NCI-H1105 treated with DMSO at 0.1 percent for 48 hours (cell line): ENCODE measurements at regions not wholly inside any gene's neighbourhood (a gene's known extent, or its start where the extent isn't known, plus 50 kb on each side); places are given as distances from the start of the nearest gene placed in this dataset.
"Not testable (repeated sequence)": the region's sequence is repeated elsewhere in the genome, so short reads cannot be mapped to it uniquely, and the experiment has no call there.

Experiments used
- DNase-seq: peaks from one replicate; lab custom pipeline; 2025; lab: John Stamatoyannopoulos, UW

DNA sequence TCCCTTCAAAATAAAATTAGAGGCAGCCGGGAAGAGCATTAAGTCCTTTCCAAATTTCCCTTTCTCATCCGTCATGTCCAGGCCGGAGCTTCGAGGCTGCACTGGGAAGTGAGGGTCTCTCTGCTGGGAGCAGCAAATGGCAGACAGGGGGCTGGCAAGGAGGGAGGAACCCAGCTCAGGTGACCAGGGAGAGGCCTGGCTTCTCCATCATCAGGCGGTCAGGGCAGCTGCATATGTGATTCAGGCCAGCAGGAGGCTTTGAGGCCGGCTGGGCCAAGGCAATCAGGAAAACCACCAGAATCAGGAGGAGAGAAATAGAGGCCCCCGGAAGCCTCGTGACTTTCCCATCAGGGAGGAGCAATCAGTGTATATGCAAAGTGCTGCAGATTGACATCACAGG, 85.0 kb upstream of the RPL38 start:
- DNase-seq: no peak

DNA sequence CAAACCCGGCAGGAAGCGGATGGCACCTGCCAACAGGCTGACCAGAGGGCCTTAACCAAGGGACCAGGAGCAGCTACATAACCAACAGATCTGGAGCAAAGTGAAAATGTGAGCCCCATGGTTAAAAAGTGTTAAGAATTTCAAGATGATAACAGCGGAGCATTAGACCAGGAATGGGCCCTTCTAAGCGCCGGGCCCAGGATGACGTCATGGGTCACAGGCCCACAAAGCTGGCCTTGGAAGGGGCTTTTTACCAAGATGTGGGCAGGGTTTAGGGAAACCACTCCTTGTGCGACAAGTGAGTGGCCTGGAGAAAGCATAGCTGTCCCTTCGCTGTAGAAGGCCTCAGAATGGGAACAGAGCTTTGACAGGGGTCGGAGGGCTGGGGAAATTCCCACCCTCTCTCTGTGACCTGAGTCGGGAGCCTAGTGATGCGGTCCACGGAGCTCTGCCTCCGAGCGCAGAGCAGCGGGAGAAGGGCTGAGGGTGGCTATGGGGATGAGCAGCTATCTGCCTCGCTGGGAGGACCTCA, 84.4 kb upstream of the RPL38 start:
- no peak for DNase-seq

DNA sequence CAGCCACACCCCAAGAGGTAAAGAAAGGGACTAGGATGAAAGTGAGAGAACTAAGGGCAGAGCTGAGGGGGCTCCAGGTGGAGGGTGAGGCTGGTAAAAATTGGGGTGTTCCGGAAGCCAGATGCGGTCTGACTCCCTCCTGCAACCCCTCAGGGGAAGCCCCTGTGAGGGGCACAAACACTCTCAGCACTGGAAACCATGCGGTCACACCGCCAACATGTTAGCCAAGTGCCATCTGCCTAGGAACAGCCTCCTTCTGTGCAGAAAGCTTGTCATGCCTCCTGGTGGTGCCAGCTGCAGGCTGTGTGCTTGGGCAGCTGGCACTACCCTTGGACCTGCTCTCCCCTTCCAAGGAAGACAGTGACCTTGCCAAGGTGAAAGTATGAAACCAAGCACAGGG, 83.5 kb upstream of the RPL38 start:
- no peak for DNase-seq

DNA sequence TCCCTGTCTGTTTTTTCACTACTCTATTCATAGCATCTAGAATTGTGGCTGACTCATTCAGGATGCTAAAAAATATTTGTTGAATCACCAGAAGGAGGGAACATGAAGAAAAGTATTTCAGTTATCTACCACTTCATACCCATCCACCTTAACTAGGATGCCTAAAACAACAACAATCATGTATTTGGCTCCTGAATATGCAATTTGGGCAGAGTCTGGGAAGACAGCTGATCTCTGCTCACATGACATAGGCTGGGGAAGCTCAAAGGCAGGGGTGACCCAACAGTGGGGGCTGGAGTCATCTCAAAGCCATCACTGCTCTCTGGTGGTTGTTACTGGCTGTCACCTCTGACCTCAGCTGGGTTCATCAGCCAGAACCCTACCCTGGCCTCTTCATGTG, 80.1 kb upstream of the RPL38 start:
- DNase-seq: no peak

DNA sequence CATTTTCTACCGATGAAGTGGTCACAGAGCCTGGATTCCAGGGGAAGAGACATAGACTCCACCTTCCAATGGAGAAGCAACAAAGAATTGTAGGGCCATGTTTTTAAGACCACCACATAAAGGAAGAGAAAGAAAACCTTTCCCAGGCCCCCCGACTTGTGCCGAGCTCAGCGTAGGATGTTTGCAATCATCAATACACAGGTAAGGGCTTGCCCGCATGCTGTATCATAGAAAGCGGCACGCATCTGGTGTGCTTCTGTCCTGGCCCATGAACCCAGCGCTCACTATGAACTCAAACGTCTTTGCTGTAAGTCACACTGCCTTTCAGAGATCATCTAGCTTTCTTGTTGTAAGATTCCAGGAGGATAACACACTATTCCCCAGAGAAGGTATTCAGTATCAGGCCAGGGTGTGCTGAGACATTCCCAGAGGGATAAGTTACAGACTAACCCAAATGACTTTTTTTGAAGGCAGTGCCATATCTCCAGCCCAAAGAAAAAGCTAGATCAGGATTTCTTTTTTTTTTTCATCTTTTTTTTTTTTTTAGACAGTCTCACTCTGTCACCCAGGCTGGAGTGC, 79.5 kb upstream of the RPL38 start:
- DNase-seq: no peak

DNA sequence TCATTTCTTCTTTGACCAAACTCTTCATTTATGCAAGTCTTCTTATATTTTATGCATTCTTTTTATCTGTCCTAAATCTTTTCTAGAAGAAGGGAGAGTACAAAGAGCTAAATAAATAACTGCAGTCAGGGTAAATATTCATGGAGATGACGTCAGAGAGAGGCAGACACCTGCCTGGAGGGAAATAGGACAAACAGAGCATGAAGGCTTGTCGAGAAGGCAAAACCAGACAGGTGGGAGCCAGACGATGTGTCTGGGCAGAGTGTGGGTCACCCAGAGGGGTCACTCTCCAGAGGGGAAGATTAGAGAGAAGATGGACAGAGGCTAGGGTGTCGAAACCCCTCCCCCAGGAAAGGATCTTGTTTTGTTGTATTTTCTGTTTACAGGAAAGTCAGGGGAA, 78.3 kb upstream of the RPL38 start:
- DNase-seq: no peak

DNA sequence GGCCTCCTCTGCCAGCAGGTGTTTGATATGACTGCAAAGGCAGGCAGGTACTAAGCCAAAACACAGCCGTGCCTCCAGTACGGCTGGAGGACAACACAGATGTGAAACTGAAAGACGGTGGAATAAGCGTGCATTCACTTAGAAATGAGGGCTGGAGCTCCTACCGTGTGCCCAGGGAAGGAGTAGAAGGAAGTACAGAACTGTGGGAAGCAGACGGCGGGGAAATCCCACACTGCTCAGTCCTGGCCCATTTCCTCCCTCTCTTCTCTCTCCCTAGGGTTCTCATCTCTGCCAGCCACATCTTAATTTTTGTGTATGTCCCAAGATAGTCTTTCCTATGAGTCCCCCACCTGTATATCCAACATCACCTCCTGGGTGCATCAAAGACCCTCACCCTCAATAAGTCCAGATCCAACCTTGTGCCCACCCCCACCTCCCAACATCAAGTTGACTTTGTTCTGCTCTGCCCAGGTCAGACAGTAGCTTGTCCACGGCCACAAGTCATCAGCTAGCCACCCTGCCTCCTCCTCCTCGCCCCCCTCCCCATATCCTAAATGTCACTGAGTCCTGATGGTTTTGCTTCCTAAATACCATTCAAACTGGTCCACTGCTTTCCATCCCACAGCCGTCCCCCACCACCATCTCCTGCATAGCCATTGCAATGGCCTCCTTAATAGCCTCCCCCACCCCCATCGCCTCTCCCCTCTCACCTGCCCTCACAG, 77.1 kb upstream of the RPL38 start:
- DNase-seq: no peak

DNA sequence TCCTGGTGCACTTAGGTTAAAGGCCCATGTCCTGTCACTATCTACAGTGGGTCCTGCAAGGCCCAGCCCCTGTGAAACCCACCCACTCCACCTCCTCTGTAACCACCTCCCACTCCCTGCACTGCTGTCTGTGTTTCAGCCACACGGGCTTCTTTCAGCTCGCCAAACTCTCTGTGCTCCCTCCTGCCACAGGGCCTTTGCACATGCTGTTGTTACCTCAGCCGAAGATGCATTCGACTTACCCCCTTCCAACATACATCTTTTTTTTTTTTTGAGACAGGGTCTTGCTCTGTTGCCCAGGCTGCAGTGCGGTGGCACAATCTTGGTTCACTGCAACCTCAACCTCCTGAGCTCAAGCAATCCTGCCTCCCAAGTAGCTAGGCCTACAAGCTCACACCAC, 76.5 kb upstream of the RPL38 start:
- no peak for DNase-seq

DNA sequence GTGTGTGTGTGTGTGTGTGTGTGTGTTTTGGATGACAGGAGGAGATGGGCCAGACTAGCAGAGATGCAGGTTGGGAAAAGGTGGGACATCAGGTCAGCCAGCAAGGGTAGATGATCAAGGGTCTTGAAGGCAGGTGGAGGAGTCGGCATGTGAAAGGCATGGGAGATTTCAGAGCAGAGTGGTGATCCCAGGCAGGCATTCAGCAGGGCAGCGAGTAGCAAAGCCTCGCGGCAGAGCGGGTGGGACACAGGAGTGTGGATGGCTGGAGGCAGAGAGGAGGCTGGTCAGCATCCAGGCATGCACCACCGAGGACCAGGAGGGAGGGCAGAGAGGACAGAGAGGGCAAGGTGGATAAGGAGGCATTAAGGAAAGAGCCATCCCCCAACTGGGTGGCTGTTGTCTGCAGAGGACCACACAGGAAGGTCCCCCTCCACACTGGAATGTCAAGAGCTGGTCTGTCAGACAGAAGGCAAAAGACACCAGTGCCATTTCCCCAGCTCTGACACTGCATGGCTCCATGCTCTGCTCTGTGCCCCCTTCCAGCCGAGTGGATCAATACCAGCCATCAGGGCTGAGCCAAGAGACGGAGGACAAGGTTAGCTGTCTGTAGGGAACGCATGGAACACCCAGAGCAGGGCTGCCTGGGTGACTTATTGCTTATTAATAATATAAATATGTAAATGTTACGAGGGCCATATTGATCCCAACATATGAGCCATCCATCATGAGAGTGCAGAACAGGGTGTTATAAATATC, 74.8 kb upstream of the RPL38 start:
- DNase-seq: no peak

DNA sequence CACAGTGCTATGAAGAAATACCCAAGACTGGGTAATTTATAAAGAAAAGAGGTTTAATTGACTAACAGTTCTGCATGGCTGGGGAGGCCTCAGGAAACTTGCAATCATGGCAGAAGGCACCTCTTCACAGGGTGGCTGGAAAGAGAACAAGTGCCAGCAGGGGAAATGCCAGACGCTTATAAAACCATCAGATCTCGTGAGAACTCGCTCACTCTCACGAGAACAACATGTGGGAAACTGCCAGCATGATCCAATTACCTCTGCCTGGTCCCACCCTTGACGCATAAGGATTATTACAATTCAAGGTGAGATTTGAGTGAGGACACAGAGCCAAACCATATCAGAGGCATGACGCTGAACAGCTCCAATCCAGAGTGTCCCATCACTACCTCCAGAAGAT, 73.7 kb upstream of the RPL38 start:
- not testable (repeated sequence) for DNase-seq

DNA sequence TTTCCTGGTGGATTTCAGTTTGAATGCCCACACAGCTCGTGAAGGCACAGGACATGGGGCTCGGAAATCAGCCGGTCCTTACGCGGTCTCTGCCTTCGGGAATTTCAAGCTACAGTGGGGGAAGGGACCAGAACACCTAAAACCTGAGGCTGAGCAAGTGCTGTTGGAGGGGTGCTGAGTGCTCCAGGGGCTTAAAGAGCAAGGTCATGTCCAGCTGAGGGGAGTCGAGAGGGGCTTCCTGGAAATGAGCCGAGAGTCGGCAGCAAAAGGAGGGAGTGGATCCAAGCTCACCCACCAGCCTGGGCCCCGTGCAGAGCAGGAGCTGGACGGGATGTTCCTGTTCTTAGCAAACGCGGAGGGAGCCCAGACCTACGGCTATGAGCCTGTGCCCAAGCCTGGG, 73.2 kb upstream of the RPL38 start:
- no peak for DNase-seq

DNA sequence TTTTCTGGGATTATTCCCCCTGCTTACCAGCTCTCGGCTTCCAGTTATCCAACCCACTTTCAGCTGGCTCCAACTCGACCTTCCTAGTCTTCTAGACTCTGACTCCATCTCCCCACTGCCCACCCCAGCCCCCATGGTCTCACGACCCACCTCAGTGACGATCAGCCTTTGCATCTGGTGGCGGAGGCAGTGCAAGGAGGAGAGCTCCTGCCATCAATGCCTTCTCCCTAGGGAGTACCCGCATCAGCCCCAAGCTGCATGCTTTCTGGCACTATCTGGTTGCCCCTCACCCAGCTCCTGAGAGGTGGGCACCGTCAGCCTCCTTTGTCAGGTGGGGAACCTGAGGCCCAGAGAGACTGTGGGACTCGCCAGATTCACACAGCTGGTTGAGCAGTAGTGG, 72.6 kb upstream of the RPL38 start:
- no peak for DNase-seq

DNA sequence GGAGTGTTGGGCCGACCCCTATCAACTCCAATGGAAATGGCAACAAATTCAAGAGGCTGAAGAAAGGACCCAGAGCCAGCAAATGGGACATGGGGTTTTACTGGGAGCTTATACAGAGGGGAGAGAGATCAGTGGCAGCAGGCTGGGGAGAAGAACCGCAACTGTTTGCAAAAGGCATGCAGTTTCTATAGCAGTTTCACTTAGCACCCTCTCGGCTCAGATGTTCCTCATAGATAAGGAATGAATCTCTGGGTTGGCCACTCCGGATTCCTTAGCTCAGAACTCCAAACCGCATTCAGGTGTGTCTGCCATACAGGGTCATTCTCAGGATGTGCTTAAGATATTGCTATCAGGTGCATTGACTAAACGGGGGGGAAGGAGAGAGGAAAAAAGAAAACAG, 71.1 kb upstream of the RPL38 start:
- no peak for DNase-seq

DNA sequence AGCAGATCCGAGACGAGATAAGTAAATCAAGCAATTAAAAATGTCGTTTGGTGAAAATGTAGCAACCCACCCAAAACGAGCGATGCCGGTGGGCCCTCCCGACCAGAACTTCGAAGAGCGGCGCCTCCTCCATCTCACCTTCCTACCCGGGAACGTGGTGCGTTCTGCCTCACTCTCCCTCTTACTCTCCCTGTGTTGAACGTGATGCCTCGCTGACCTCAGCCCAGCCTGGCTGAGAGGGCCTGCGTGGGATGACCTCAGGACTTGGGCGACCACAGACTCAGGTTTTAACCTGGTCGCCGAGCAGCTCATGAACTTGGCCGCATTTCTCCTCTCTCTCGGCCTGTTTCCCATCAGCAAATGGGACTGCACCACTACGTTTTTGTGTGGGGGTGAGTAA, 69.7 kb upstream of the RPL38 start:
- DNase-seq: no peak

DNA sequence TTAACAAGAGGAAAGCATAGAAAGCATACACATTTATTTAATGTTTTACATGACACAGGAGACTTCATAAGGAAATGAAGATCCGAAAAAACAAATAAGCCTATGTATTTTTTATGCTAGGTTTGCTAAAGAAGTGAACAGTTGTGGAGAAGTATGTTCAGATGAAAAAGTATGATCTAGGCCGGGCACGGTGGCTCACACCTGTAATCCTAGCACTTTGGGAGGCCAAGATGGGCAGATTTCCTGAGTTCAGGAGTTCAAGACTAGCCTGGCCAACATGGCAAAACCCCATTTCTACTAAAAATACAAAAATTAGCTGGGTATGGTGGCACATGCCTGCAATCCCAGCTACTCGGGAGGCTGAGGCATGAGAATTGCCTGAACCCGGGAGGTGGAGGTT, 69.2 kb upstream of the RPL38 start:
- not testable (repeated sequence) for DNase-seq

DNA sequence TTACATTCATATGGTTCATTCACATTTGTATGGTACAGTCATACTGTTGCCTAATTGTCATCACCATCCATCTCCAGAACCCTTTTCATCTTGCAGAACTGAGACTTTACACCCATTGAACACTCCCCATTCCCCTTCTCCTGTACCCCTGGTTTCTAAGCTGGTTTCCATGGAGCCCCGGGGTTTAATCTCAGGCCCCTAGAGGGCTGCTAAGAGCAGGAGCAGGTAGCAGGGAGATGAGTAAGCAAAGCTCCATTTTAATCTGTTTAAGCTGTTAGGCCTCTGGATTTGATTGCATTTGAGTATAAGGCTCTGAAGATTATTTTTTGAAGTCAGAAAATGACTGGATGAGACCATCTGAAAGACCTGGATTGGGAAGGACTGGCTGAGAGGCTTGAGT, 68.5 kb upstream of the RPL38 start:
- no peak for DNase-seq

DNA sequence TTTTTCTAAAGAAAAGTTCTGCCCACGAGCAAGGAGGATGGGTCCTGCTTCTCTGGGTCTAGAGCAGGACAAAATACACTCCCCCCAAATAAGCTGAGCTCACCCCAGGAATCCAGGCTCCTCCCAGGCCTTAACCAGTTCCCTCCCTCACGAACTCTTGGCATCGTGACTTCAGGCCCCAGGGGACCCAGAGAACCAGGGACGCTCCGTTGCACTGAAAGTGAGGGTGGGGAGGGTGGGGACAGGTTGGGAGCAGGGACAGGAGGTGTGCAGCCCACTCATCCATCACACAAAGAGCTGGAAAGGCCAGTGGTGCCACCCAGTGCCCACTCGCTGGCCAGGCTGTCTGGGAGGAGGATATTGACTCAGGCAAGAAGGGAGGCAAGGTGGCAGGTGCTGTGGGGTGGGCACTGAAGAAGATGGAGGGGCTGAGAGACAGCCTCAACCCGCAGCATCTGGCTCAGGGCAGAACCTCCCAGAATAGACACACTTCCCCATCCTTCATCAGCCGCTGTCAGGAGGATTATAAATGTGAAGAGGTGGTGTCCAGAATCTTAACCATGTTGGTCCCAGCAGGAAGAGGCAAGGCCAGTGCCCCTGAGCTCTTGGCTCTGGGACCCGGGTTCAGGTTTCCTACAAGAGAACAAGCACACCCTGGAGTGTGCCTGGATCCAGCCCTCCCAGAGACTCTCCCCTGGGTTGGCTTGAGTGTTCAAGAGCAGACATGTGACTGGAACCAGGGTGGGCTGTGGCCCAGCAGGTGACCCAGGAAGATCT, 67.9 kb upstream of the RPL38 start:
- no peak for DNase-seq

DNA sequence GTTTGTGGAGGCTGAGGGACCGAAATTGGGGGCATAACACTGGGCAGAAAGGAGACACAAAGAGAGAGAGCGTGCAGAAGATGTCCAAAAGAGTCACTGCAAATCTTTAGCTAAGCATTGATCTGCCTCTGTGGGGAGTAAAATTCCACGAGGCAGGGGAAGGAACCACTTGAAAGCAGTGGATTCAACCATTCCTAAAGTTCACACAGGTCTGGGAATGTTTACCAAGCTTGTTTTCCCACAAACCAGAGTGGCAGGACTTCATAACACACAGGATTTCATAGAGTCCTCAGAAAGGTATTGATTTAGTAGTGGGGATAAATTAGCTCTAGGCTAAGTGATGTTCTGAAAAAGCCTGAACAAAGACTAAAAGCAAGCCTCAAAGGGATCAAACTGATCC, 66.1 kb upstream of the RPL38 start:
- DNase-seq: no peak

DNA sequence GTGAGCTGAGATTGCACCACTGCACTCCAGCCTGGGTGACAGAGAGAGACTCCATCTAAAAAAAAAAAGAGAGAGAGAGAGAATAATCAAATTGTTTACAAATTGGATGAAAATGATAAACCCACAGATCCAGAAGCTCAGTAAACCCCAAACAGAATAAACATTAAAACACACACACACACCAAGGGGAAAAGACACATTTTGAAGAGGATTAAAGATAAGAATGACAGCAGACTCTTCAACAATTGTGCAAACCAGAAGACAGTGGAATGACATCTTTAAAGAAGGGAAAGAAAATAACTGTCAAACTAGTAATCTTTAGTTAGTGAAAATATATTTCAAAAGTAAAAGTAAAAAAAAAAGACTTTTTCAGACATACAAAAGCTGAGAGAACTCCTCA, 64.4 kb upstream of the RPL38 start:
- no peak for DNase-seq

DNA sequence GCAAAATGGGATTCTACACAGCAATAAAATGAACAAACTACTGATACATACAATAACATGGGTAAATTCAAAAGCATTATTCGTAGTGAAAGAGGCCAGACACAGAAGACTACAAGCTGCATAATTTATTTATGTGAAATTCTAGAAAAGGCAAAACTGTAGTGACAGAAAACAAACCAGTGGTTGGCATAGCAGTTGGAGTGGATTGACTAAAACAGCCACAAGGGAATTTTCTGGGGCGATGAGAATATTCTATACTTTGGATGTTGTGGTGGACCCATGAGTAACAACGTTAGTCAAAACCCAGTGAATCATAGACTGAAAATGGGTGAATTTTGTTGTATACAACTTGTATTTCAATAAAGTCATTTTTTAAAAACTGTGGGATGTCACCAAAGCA, 63.2 kb upstream of the RPL38 start:
- DNase-seq: no peak

DNA sequence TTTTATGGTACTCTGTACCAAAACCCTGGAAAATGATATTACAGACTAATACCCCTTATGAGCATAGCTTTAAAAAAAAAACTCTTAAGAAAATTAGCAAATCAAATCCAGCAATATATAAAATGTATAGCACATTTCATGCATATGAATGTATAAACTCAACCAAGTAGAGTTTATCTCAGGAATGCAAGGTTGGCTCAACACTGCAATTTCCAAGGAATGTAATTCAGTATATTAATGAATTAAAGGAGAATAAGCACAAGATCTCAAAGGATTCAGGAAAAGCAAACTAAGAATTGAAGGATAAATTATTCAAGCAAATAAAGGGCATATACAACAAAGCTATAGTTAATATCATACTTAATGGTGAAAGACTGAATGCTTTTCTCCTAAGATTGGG, 61.9 kb upstream of the RPL38 start:
- DNase-seq: no peak

DNA sequence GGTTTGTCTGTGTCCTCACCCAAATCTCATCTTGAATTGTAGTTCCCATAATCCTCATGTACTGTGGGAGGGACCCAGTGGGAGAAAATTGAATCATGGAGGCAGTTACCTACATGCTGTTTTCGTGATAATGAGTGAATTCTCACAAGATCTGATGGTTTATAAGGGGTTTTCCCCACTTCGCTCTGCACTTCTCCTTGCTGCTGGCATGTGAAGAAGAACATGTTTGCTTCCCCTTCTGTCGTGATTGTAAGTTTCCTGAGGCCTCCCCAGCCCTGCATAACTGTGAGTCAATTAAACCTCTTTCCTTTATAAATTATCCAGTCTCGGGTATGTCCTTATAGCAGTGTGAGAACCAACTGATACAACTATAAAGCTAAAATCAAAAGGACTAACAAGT, 60.2 kb upstream of the RPL38 start:
- DNase-seq: not testable (repeated sequence)

DNA sequence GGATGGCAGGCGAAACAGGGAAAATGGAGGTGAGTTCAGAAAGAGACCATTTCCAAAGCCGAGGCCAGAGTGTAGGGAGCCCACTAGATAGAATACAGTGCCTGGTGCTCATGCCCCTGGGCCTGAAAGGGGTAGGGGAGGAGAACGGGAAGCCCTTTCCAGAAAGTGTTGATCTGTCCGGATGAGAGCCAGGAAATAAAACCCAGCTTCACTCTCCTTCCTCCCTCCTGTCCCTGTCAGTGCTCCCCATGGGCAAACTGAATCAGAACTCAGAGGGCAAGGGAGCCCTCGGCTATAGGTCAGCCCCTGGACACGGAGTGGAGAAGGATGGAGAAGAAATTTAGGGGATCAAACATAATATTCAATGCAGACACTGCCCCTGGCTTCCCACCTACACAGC, 57.7 kb upstream of the RPL38 start:
- no peak for DNase-seq
